NCI-H82 treated with DMSO at 0.1 percent for 48 hours (cell line): ENCODE measurements at regions not wholly inside any gene's neighbourhood (a gene's known extent, or its start where the extent isn't known, plus 50 kb on each side); places are given as distances from the start of the nearest gene placed in this dataset.

Experiments used
- DNase-seq: peaks from one replicate; lab custom pipeline; 2025; ENCODE audit not compliant: unreplicated experiment; lab: John Stamatoyannopoulos, UW

DNA sequence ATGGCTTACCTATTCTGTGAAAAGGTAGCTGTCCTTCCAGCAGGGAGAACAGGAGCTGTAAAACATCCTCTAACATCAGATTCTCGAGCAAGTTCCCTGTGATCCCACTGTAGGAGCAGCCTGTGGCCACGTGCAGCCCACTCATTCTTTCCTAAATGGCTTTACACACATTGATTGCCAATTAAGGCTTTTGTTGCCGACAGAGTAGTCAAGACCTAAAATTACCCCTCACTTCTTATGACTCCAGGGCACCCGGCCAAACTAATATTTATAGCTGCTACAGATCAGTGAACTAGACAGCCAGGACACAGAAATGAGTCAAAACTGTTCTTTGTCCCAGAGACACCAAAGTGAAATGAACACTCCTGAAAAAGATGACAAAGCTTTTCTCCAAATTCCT, 832.1 kb downstream of the SORCS3 start:
- DNase-seq, result no peak

DNA sequence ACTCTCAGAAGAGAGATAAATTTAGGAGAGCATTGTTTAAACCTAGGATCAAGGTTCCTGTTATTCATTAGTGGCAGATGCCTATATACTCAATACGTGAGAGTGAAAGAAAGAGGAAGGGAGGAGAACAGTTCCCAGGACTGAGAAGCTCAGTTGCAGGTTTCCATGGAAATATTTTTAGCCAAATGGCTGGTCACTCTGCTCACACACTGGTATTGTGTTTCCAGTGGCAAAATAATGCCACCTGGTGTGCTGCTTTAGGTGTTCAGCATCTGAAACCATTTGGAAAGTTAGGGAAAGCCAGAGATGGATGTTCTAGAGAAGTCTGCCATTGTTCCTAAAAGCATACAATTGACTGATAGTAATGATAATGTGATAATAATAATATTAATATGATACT, 827.7 kb downstream of the SORCS3 start:
- DNase-seq, result no peak

DNA sequence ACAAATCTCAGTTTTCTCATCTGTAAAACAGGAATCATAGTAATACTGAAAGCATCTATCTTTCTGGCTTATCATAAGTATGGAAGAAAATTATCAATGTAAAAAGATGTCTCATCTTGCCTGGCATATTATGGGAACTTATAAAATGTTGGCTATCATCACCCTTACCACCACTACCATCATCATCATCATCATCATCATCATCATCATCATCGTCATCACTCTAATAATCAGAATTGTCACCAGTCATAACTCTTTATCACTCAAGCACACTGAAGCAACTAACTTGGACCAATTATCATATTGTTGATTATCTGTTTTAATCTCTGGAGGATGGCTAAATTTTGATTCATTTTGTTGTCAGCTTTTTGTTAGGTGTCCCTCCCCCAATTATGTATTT, 825.4 kb downstream of the SORCS3 start:
- DNase-seq, result no peak

DNA sequence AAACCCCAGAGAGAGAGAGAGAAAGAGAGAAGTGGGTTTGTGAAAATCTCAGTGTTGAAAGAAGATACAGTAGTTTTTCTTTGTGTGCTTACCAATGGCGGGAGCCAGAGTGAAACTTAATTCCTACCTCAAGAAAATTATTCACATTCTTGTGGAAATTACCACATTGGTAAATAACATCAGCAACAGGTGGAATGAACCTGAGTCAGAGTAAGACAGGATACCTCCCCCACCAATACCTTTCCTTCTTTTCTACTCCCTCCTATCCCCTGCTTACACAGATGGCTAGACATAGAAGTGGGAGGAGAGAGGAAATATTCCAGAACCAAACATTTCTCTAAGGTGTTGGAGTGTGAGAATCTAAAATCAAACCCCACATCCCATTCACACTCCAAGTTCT, 793.9 kb downstream of the SORCS3 start:
- no peak for DNase-seq

DNA sequence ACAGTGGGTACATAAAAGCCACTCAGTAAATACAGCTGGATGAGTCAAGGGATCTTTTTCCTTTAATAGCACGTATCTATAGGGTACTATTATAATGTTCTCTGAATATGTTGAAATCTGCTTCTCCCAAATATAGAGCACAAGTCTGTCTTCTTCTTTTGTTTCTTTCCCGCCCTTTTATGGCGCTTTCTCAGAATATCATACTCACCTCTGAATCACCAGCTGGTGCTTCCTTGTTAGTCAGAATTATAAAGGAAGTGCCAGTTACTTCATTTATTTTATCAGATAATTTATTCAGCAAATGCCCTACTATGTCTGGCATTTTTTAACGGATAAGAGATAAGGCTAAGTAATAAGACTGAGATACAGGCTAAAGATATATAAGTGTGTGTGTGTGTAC, 772.9 kb downstream of the SORCS3 start:
- no peak for DNase-seq

DNA sequence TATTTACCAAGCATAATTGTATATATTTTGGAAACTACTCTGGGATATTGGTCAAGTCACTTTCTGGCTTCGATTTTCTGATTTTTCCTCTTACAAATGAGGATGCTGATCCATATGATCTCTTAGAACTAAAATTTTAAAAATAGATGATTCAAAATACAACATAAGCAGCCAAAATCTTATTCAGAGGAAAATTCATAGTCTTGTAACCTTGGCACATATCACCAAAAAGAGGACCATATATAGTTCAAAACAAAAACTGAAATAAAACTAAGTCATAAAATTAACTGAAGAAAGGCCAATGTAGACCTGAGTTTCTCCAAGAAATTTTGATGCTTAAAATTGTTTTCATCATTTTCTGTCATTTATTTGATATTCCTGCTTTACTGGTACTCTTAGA, 768.3 kb downstream of the SORCS3 start:
- no peak for DNase-seq

DNA sequence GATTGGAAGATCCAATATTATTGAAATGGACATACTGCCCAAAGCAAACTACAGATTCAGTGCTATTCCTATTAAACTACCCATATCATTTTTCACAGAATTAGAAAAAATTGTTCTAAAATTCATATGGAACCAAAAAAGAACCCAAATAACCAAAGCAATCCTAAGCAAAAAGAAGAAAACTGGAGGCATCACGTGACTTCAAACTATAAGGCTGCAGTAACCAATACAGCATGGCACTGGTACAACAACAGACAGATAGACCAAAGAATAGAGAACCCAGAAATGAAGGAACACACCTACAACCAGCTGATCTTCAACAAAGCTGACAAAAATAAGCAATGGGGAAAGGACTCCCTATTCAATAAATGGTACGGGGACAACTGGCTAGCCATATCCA, 765.4 kb downstream of the SORCS3 start:
- no peak for DNase-seq

DNA sequence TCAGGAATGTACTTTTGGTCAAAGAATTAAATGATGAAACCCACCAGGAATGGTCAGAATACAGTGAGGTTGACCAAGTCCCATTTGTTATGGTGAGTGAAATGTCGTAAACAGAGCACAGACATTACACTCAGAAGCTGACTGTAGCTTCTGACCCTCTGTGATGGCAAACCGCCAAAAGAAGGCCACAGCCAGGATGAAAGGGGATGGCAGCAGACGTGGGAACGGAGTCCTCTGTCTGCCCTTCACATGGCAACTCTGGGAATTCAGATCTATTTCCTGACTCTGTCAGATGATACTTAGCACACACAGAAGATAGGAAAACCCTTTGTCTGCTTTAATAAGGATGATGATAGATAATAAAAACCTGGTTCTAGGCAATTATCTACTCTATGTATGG, 757.1 kb downstream of the SORCS3 start:
- no peak for DNase-seq

DNA sequence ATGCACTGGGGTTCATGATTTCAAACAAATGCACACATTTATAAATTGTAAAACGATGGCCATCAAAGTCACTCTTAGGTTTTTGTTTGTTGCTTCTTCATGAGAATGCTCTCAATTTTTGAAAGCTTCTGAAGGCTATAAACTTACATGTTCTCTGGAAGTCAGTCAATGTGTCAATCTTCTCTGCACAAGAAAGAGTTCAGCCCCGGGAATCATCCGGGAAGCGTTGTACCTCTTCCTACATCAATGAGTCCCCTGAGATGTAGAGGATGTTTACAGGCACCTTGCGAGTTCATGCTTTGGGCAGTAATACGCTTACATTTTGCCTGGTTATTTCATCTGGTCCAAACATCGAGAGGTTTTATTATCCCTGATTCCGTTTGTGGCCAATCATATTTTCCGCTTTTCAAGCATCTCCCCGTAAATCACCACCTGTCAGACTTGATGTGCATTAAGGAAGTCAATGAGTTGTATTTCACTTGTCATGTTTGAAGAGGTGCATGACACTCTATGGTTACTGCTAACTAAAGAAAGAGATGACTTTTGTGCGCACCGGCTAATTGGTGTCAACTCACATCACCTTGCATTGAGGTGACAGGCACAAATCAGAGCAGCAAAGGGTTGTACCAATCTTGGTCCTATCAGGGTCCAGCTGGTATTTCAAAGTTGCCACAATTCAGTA, 750.7 kb downstream of the SORCS3 start:
- no peak for DNase-seq

DNA sequence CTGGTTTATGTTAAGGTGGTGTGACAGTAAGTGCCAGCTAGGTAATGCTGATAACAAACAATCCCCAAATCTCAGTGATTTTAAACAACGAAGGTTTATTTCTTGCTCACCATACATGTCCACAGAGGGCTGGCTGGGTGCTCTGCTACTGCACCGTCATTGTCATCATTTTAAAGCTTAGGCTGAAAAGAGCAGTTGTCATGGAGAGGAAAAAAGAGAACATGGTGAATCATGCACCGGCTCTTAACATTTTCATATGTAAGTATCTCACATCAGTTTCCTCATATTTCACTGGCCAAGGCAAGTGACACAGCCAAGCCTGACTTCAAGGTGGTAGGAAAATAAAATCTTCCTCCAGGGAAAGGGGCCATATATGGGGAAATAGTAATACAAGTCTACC, 746.9 kb downstream of the SORCS3 start:
- DNase-seq, result no peak

DNA sequence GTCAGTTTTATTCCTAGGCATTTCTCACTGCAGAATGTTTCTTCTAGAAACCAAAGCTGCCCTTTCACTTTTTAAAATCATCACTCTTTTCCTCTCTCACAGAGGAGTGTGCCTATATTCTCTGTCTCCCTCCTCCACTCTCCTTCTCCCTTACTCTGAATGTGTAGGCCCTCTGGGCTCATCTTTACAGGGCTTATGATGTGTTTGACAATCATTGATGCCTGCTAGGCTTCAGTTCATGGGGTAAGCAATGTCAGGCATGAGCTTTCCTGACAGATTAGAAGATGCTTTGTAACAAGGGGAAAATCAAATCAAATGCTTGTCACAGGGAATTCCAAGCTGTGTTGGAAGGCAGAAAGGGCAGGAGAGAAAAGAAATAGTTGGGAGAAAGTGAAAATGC, 742.9 kb downstream of the SORCS3 start:
- DNase-seq, result no peak

DNA sequence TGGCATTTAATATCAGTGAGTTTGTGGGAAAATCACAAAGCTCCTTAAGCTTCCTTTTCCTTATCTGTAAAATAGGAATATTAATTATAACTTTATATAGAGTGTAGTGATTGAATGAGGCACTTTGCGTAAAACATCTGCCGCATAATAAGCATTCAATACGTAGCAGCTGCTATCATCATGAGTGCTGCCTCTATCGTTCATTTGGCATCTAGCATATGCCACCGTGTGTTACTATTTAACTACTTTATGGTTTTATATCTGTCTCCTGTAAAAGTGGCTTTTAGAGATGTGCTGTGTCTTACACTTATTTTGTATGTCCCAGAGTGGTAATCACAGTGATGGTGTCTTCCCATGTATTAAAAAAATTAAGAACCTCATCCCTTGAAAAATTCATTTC, 729.6 kb downstream of the SORCS3 start:
- no peak for DNase-seq

DNA sequence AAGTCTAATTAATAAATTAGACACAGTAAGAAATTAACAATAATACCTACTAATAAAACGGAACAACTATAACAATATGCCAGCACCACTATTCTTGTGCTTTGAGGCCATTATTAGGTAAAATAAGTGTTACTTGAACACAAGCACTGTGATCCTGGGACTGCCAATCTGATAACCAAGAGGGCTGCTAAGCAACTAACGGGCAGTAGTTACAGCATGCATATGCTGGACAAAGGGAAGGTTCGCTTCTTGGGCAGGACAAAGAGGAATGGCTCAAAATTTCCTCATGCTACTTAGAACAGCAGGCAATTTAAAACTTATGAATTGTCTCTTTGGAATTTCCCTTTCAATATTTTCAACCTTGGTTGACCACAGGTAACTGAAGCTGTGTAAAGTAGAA, 718.6 kb downstream of the SORCS3 start:
- DNase-seq, result no peak

DNA sequence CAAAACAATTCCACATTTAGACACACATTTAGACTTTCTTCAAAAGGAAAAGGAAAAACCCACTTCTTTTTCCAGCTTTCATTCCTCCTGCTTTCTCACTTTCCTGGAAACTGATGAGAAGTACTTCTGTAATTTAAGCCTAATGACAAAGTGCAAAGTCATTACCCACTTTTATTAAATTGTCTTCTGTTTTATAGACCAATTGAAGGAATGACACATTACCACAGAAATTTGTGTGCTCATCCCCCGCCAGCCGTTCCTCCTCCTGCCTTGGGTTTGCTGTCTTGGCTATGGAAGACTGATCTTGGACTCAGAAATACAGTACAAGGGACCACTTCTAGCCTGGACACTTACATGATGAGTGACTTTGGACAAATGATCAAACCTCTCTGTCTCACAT, 717.8 kb downstream of the SORCS3 start:
- no peak for DNase-seq

DNA sequence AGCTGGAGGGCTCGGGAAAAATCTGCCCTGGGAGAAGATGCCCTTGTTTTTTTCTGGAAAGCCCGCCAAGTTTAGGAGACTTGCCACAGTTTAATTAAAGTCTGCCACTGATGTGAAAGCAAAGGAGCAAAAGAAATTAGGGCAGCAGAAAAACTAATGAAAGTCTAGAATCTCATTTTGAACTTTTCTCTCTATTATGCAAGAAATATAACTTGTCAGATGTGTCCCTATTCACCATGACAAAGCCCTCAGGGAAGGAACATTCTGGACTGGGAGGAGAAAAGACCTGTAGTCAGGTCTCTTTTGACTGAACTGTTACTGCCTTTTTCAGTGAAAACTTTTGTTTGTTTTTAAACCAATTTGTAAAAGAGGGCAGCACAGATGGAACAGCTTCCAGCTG, 715.5 kb downstream of the SORCS3 start:
- no peak for DNase-seq

DNA sequence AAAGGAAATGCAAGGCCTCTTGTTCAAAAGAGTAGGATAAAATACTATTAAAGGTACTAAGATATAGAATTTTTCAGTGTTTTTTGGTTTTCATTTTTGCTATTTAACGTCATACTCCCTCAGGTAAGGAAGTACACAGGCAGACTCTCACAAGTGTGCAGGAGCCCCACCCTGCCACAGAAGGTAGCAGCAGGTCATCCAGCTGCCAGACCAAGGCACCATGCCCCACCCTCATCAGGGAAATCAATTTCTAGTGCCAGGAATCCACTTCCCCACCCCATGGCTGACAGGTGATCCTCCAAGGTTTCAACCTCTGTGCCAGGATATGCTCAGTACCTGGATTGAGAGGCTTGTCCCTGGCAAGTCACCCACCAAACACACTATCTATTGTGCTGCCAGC, 712.9 kb downstream of the SORCS3 start:
- no peak for DNase-seq

DNA sequence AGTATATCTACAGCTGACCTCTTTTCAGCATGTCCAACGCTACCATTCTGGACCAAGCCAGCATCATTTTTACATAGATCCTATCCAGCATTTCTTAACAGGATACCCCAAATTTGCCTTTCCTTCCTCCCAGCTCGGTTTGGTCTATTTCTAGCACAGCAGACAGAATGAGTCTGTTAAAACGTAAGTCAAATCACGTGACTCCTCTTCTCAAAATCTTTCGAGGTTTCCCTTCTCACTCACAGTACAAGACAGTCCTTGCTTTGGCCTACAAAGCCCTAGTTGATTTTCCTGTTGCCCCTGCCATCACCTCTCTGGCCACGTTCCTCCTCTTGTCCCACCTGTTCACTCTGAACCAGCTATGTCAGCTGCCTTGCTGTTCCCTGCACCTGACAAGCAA, 711.7 kb downstream of the SORCS3 start:
- no peak for DNase-seq

DNA sequence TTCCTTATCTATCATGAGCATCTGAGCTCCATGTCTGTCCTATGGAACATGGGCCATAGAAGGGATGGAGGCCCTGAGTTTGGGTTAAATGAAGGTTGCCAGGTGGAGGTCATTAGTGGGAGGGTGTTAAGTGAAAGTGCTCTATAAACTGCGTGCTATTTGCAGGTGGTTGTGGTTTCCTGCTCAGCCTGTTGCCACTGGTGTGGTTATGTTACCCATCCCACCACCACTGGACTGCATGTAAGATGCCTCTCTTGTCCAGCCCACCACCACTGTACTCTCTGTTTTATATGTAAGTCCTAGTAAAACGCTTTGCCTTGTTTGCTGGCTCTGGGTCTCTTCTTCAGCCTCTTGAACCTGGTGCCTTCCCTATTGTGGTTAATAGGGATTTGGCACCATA, 711.2 kb downstream of the SORCS3 start:
- no peak for DNase-seq

DNA sequence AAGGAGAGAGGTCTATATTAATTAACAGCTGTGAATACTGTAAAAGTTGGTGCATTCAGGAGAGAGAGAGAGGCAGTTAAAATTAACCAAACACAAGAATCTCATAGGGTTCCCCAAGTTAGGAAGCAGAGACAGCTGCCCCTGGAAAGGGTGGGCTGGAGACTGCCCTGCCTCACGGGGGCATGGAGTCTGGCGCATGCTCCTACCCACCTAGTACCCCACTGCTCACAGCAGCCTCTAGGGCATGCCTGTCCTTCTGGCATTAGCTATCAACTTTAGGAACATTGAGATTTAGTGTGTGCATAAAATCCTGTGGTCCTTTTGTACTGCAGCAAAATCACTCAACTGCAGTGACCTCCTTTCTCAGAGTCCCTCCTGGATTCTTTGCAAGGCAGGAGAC, 710.1 kb downstream of the SORCS3 start:
- no peak for DNase-seq

DNA sequence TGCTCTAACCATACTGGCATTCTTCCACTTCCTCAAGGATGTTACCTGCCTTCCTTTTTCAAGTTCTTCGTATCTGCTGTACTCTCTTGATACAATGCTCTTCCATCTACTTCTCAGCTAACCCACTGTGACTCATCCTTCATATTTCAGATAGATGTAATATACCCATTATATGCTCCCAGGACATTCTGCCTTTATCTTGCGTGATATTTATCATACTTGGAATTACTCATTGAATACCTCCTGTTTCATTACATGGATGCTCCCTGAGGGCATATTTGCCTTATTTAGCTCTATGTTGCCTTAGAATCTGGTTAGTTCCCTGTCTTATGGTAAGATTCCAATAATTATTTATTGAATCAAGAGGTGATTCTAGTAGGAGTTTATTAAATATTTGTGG, 706.4 kb downstream of the SORCS3 start:
- DNase-seq, result no peak

DNA sequence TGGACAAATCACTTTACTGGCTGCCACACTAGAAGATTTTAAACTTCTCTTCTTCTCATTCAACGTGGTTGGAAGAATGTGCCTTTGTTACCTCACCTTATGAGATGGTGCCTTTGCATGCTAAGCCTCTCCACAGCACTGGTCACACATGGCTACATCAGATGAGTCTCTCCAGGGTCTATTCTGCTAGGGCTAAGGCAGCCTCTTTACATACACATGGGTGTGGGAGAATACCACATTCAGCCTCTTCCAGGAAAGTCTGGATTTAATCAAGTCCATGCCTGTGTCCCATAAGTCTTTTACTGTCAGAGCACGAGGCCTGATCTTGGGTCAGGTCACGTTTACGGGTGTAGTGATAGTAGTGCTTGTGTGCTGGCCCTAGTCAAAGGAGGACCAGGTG, 701.5 kb downstream of the SORCS3 start:
- no peak for DNase-seq

DNA sequence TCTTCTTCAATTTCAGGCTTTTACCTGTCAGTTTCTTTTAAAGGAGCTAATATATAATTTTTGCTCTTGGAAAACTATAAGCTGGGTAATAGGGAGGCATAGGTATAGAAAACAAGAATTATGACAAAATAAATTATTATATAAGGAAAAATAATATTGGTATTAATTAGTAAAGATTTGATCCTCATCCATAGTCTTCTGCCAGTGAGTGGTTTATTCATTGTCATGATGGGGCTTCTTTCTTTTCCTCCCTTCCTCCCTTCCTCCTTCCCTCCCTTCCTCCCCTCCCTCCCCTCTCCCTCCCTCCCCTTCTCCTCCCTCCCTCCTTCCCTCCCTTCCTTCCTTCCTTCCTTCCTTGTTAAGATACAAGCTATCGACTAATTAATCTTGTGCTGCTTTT, 698.6 kb downstream of the SORCS3 start:
- no peak for DNase-seq

DNA sequence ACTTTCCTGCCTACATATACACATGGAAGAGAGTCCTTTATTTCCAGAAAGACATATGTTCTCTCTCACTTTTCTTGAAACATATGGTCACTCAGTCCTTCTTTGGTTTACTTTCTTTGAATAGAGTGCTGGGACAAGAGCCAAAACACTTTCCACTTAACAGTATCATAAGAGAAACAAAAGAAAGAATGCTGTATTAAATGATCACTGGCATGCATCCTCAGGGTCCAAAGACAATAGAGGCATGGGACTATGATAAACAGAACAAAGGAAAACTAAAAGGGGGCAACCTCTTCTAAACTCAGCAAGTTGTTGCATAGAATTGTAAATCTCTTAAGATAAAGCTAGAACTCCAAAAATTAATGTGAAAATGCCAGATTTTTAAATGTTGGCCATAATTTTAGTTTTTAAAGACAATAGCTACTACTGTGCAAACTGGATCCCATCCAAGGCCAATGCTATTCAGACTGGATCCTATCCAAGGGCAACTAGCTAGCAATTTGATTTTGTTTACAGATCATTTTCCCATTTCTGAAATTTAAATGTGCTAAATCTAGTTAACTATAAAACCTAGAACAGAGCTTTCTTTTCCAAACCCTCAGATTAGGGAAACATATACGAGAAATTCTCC, 687.5 kb downstream of the SORCS3 start:
- no peak for DNase-seq
